Neural crest cell (in vitro differentiated cells): ENCODE measurements at regions not wholly inside any gene's neighbourhood (a gene's known extent, or its start where the extent isn't known, plus 50 kb on each side); places are given as distances from the start of the nearest gene placed in this dataset.

ENCODE experiments used
- DNase-seq: peaks from one replicate; pipeline ENCODE4 v3.0.0; 2021; ENCODE audit warnings: low read depth, mixed read lengths, low spot score
- H3K27ac Mint-ChIP-seq: one replicate; pipeline ENCODE4 v1.8.0; 2021; ENCODE audit warnings: mild to moderate bottlenecking, mixed read lengths; ENCODE audit not compliant: unreplicated experiment
- H3K27me3 Mint-ChIP-seq: 2 replicates; pipeline ENCODE4 v1.8.0; 2021; ENCODE audit warnings: low read depth, mild to moderate bottlenecking, mixed read lengths
- H3K36me3 Mint-ChIP-seq: 2 replicates; pipeline ENCODE4 v1.8.0; 2021; ENCODE audit warnings: low read depth, mild to moderate bottlenecking, mixed read lengths
- H3K4me1 Mint-ChIP-seq: 2 replicates; pipeline ENCODE4 v1.8.0; 2021; ENCODE audit warnings: mixed read lengths
- H3K4me3 Mint-ChIP-seq: one replicate; pipeline ENCODE4 v1.8.0; 2021; ENCODE audit warnings: mild to moderate bottlenecking, mixed read lengths
- H3K9me3 Mint-ChIP-seq: 2 replicates; pipeline ENCODE4 v1.8.0; 2021; ENCODE audit warnings: mixed read lengths
- TF ChIP-seq, protein P1 (sequence below): fragments of 200-600 bp; sonication (generic); conservative IDR thresholded peaks from 2 replicates; pipeline ENCODE4 v1.5.0; 2021; ENCODE audit warnings: antibody characterized with exemption, mild to moderate bottlenecking

DNA sequence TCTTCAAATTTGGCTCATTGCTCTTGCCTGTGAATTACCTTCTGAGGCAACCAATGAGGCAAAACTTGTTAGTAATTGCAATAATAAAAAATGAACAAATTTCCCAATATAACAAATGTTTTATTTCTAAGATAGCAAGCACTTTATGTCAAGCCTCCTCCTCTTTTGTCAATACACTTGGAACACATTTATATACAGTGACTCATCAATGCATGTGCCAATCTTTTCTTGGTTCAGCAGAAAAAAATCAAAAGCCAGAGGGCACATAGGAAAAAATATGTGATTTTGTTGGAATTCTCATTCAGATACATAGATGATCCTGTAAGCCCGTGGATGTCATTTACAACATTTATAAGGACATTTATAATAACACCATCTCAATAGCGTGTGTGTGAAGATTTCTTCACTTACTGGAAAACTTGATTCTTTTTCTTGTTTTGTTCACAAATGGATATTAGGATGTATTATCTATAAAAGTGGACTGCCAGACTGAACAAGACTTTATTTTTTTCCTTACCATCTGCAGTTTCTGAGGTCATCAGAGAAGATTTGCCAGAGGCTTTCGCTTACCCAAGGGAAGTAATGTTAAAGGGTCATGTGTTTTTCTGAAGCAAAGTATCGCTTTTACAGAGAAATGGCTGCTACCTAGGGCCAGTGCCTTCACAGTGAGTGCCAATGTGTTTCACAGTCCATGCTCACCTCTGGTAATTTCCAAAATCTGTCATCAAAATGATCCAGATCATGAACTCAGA, 645.7 kb upstream of the PTBP2 start:
- Mint-ChIP-seq H3K9me3 (no peaks in the 10 kb centered on the region), H3K4me1 (no peaks in the 10 kb centered on the region), H3K4me3 (no peak overlapping the region), H3K36me3 (no peaks in the 10 kb centered on the region), H3K27me3 (no peaks in the 10 kb centered on the region), H3K27ac (no peak overlapping the region)
- DNase-seq: no peak
- TF ChIP-seq, protein P1, sequence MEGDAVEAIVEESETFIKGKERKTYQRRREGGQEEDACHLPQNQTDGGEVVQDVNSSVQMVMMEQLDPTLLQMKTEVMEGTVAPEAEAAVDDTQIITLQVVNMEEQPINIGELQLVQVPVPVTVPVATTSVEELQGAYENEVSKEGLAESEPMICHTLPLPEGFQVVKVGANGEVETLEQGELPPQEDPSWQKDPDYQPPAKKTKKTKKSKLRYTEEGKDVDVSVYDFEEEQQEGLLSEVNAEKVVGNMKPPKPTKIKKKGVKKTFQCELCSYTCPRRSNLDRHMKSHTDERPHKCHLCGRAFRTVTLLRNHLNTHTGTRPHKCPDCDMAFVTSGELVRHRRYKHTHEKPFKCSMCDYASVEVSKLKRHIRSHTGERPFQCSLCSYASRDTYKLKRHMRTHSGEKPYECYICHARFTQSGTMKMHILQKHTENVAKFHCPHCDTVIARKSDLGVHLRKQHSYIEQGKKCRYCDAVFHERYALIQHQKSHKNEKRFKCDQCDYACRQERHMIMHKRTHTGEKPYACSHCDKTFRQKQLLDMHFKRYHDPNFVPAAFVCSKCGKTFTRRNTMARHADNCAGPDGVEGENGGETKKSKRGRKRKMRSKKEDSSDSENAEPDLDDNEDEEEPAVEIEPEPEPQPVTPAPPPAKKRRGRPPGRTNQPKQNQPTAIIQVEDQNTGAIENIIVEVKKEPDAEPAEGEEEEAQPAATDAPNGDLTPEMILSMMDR: no peak

DNA sequence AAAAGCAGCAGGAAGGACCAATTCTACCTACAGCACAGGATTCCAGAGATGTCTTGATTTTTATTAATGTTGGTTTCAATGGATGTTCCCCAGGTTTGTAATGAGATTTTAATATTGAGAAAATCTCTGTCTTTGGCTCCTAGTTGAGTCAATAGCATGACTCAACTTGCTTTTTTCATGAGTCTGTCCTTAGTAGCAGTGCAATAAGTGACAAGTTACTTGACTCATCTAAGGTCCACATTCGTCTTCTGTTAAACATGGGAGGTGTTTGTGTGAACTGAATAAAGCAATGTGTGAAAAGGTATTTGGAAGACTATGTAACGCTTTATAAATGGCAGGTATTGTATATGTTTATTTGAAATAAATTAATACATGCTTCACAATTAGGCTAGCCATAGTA, 645.0 kb upstream of the PTBP2 start:
- no peaks in the 10 kb centered on the region for H3K27me3 Mint-ChIP-seq
- H3K36me3 Mint-ChIP-seq: no peaks in the 10 kb centered on the region
- H3K9me3 Mint-ChIP-seq: no peaks in the 10 kb centered on the region
- H3K4me3 Mint-ChIP-seq: no peak overlapping the region
- TF ChIP-seq, protein P1: no peak
- no peak overlapping the region for H3K27ac Mint-ChIP-seq
- no peak for DNase-seq
- no peaks in the 10 kb centered on the region for H3K4me1 Mint-ChIP-seq

DNA sequence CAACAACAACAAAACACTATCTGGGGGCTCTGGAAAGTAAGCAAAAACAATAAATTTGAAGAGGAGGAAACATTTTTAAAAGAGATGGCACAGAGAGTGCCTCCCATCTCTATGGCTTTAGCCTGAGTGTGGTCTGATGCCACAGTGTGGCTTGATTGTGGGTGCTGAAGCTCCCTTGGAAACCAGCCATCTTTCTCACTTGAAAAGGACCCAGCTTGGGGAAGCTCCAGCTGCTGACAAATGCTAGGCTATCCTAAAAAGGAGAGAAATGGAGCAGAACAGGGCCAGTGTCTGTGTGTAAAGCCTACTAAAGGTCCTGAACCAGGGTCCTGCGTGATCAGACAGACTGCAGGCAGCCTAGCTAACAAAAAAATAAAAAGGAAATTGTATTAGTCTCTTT, 642.0 kb upstream of the PTBP2 start:
- Mint-ChIP-seq H3K4me3 (no peak overlapping the region), H3K9me3 (no peaks in the 10 kb centered on the region), H3K4me1 (no peaks in the 10 kb centered on the region), H3K36me3 (no peaks in the 10 kb centered on the region), H3K27ac (no peak overlapping the region), H3K27me3 (no peaks in the 10 kb centered on the region)
- DNase-seq: no peak
- TF ChIP-seq, protein P1: no peak

DNA sequence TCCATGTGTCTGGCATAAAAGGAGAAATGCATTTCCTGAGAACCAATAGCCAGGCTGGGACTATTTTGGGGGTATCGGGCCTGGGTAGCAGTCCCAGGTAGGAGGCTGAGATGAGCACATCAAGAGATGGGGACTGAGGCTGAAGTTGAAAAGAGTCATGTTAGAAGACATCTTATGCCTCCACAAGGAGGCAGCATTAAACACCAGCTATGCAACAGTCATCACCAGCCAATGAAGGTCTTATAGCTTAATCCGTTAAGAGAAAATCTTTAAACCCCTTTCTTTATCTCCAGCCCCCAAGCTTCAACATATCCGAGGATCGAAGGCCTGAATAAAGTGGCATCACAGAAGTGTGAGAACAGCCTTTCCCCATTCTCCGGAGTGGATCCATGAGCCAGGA, 640.7 kb upstream of the PTBP2 start:
- H3K27ac Mint-ChIP-seq: no peak overlapping the region
- H3K36me3 Mint-ChIP-seq: no peaks in the 10 kb centered on the region
- H3K27me3 Mint-ChIP-seq: no peaks in the 10 kb centered on the region
- TF ChIP-seq, protein P1: no peak
- H3K9me3 Mint-ChIP-seq: no peaks in the 10 kb centered on the region
- DNase-seq: no peak
- H3K4me3 Mint-ChIP-seq: no peak overlapping the region
- no peaks in the 10 kb centered on the region for H3K4me1 Mint-ChIP-seq

DNA sequence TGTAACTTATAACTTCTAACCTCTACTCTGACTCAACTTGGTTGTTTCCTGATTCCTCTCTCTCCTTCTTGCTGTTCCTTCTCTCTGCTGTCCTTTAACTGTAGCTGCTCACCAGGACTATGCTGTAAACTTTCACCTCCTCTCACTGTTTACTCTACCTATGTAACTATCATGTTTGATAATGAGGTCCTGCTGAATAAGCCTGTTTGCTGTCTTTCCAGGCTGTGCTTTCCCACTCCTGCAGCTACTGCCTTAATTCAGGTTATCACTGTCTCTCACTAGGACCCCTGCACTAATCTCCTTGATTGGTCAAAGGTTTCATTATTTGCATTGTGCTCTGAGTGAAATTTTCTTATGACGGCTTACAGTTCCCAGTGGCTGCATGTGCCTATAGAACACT, 633.9 kb upstream of the PTBP2 start:
- TF ChIP-seq, protein P1: no peak
- no peaks in the 10 kb centered on the region for H3K27me3 Mint-ChIP-seq
- H3K4me1 Mint-ChIP-seq: no peaks in the 10 kb centered on the region
- H3K4me3 Mint-ChIP-seq: no peak overlapping the region
- no peaks in the 10 kb centered on the region for H3K36me3 Mint-ChIP-seq
- no peak overlapping the region for H3K27ac Mint-ChIP-seq
- DNase-seq: no peak
- no peaks in the 10 kb centered on the region for H3K9me3 Mint-ChIP-seq
